Lower leg skin (tissue), 3 donors: ENCODE measurements at regions not wholly inside any gene's neighbourhood (a gene's known extent, or its start where the extent isn't known, plus 50 kb on each side); places are given as distances from the start of the nearest gene placed in this dataset.

ENCODE experiments used
- CTCF ChIP-seq, 3 donors: fragments of 450-650 bp; IDR thresholded peaks; one replicate each; pipeline ENCODE4 v1.5.1; 2016; ENCODE audit warnings: antibody characterized with exemption in 3 of 3, mild to moderate bottlenecking in 3 of 3, moderate library complexity in 2 of 3
- POLR2A ChIP-seq, 2 donors: fragments of 450-650 bp; IDR thresholded peaks; one replicate each; pipeline ENCODE4 v1.6.1; 2016 to 2017; ENCODE audit warnings: antibody characterized with exemption in 2 of 2, mild to moderate bottlenecking in 1 of 2, moderate library complexity in 1 of 2

- no peak for TF ChIP-seq CTCF (IDR thresholded peaks at IDR 0.05)
- no peak for TF ChIP-seq POLR2A (IDR thresholded peaks at IDR 0.05)
Measured at GRCh38 chr4:83658806-83659205, 122.9 kb downstream of the GPAT3 start.
